Astrocyte (in vitro differentiated cells and primary cell): ENCODE measurements at regions not wholly inside any gene's neighbourhood (a gene's known extent, or its start where the extent isn't known, plus 50 kb on each side); places are given as distances from the start of the nearest gene placed in this dataset.

Experiments used
- DNase-seq: peaks from one replicate; pipeline ENCODE4 v3.0.0-alpha.2; 2010; ENCODE audit warnings: low read depth
- FAIRE-seq: peaks from 2 replicates; lab custom pipeline; 2011; peaks lifted over from hg19 to GRCh38; lab: Jason Lieb, UNC
- H2AFZ ChIP-seq: 2 replicates; pipeline ENCODE4 v1.6.0; 2012; ENCODE audit warnings: low read depth, low read length, inconsistent platforms
- H3K27ac ChIP-seq: 2 replicates; pipeline ENCODE4 v1.5.1; 2011; ENCODE audit warnings: low read depth, low read length, inconsistent platforms
- H3K27me3 ChIP-seq: 2 replicates; pipeline ENCODE4 v1.6.0; 2011; ENCODE audit warnings: low read length, inconsistent platforms; ENCODE audit not compliant: insufficient read depth
- H3K36me3 ChIP-seq: 2 replicates; pipeline ENCODE4 v1.5.1; 2011; ENCODE audit warnings: low read length, inconsistent platforms; ENCODE audit not compliant: insufficient read depth
- H3K4me1 ChIP-seq: 2 replicates; pipeline ENCODE4 v1.5.1; 2011; ENCODE audit warnings: low read length, inconsistent platforms; ENCODE audit not compliant: insufficient read depth
- H3K4me2 ChIP-seq: 2 replicates; pipeline ENCODE4 v1.6.0; 2012; ENCODE audit warnings: low read length, inconsistent platforms
- H3K4me3 ChIP-seq: 2 replicates; pipeline ENCODE4 v1.5.1; 2011; ENCODE audit warnings: low read depth, mild to moderate bottlenecking, low read length, inconsistent platforms; ENCODE audit not compliant: insufficient read depth
- H3K79me2 ChIP-seq: 2 replicates; pipeline ENCODE4 v1.6.0; 2012; ENCODE audit warnings: mild to moderate bottlenecking, low read length, inconsistent platforms; ENCODE audit not compliant: insufficient read depth
- H3K9ac ChIP-seq: 2 replicates; pipeline ENCODE4 v1.6.0; 2012; ENCODE audit warnings: mild to moderate bottlenecking, low read length, inconsistent platforms
- H3K9me3 ChIP-seq: 2 replicates; pipeline ENCODE4 v1.5.1; 2012; ENCODE audit warnings: low read depth, mild to moderate bottlenecking, low read length, inconsistent platforms; ENCODE audit not compliant: insufficient read depth
- H4K20me1 ChIP-seq: 2 replicates; pipeline ENCODE4 v1.6.0; 2012; ENCODE audit warnings: low read length, inconsistent platforms; ENCODE audit not compliant: insufficient read depth
- H3K27ac Mint-ChIP-seq: one replicate; pipeline ENCODE4 v1.8.0; 2021; ENCODE audit warnings: mild to moderate bottlenecking, mixed read lengths; ENCODE audit not compliant: unreplicated experiment
- H3K27me3 Mint-ChIP-seq: one replicate; pipeline ENCODE4 v1.8.0; 2021; ENCODE audit warnings: low read depth, mixed read lengths; ENCODE audit not compliant: unreplicated experiment
- H3K36me3 Mint-ChIP-seq: one replicate; pipeline ENCODE4 v1.8.0; 2021; ENCODE audit warnings: low read depth, mixed read lengths; ENCODE audit not compliant: unreplicated experiment
- H3K4me1 Mint-ChIP-seq: one replicate; pipeline ENCODE4 v1.8.0; 2021; ENCODE audit warnings: low read depth, mixed read lengths; ENCODE audit not compliant: unreplicated experiment
- H3K4me3 Mint-ChIP-seq: one replicate; pipeline ENCODE4 v1.8.0; 2021; ENCODE audit warnings: mild to moderate bottlenecking, moderate library complexity, mixed read lengths; ENCODE audit not compliant: unreplicated experiment
- H3K9me3 Mint-ChIP-seq: one replicate; pipeline ENCODE4 v1.8.0; 2021; ENCODE audit warnings: mild to moderate bottlenecking, mixed read lengths; ENCODE audit not compliant: unreplicated experiment
- EZH2 ChIP-seq: IDR thresholded peaks from 2 replicates; pipeline ENCODE4 v1.6.1; 2012; ENCODE audit warnings: mild to moderate bottlenecking, low read length, inconsistent platforms; ENCODE audit not compliant: insufficient read depth
- TF ChIP-seq, protein P1 (sequence below): IDR thresholded peaks from 2 replicates; pipeline ENCODE4 v1.5.1; 2011; ENCODE audit warnings: low read depth, mild to moderate bottlenecking, inconsistent platforms, low read length, moderate library complexity; ENCODE audit not compliant: insufficient read depth

DNA sequence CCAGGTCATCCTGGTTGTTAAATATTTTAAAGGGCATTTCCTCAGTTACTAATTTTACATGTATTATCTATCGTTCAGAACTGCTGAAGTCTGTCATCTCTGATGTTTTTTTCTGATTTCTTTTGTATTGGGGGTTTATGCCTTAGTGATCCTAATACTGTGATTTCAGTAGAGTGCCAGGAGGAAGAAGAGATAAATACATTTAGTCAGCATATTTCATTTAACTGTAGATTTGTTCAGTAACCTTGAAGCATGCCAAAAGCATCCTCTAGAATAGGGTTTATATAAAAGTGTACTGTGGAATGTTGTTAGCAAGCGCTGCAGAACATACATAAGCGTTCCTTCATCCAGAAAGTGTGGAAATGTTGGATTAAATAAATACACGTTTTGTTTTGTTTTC lies 342.3 kb upstream of the DPPA4 start:
- Histone ChIP-seq H4K20me1 (no peaks in the 10 kb centered on the region), H3K9ac (no peak overlapping the region), H3K4me1 (no peaks in the 10 kb centered on the region), H3K79me2 (no peaks in the 10 kb centered on the region), H3K9me3 (no peaks in the 10 kb centered on the region), H3K36me3 (no peaks in the 10 kb centered on the region), H3K4me2 (no peak overlapping the region), H3K27me3 (no peaks in the 10 kb centered on the region), H3K4me3 (no peak overlapping the region), H2AFZ (no peak overlapping the region), H3K27ac (no peak overlapping the region)
- peaks cover under 1% of the 10 kb centered on the region for H3K9me3 Mint-ChIP-seq
- DNase-seq (no peak), FAIRE-seq (no peak)
- H3K4me1 Mint-ChIP-seq = no peaks in the 10 kb centered on the region
- H3K27me3 Mint-ChIP-seq = no peaks in the 10 kb centered on the region
- H3K36me3 Mint-ChIP-seq = no peaks in the 10 kb centered on the region
- H3K4me3 Mint-ChIP-seq = no peak overlapping the region
- no peak overlapping the region for H3K27ac Mint-ChIP-seq
- no peak for TF ChIP-seq EZH2
- TF ChIP-seq, protein P1, sequence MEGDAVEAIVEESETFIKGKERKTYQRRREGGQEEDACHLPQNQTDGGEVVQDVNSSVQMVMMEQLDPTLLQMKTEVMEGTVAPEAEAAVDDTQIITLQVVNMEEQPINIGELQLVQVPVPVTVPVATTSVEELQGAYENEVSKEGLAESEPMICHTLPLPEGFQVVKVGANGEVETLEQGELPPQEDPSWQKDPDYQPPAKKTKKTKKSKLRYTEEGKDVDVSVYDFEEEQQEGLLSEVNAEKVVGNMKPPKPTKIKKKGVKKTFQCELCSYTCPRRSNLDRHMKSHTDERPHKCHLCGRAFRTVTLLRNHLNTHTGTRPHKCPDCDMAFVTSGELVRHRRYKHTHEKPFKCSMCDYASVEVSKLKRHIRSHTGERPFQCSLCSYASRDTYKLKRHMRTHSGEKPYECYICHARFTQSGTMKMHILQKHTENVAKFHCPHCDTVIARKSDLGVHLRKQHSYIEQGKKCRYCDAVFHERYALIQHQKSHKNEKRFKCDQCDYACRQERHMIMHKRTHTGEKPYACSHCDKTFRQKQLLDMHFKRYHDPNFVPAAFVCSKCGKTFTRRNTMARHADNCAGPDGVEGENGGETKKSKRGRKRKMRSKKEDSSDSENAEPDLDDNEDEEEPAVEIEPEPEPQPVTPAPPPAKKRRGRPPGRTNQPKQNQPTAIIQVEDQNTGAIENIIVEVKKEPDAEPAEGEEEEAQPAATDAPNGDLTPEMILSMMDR = no peak

DNA sequence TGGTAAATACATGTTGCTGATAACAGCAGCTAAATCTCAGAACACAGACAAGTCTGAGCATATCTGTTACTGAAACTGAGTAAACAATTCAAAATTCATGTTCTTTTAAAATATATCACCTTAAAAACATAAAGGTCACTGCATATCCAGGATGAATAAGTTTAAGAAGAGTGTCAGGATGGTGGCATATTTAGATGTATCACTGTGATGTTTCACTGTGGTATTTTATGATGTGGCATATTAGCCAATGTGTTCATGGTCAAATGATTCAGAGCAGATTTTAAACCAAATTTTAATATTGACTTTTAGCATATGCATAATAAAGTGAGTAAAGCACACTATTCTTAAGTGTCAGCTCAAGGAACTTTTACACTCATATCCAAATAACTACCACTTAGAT lies 346.4 kb upstream of the DPPA4 start:
- Histone ChIP-seq H3K4me2 (no peak overlapping the region), H3K9ac (no peak overlapping the region), H3K79me2 (no peaks in the 10 kb centered on the region), H3K36me3 (no peaks in the 10 kb centered on the region), H3K27ac (no peak overlapping the region), H3K27me3 (no peaks in the 10 kb centered on the region), H4K20me1 (no peaks in the 10 kb centered on the region), H2AFZ (no peak overlapping the region), H3K4me1 (peaks cover 13% of the 10 kb centered on the region), H3K9me3 (peaks cover 3% of the 10 kb centered on the region), H3K4me3 (no peak overlapping the region)
- peaks cover 4% of the 10 kb centered on the region for H3K9me3 Mint-ChIP-seq
- H3K4me3 Mint-ChIP-seq = no peak overlapping the region
- TF ChIP-seq, protein P1 = no peak
- TF ChIP-seq EZH2 = no peak
- H3K27ac Mint-ChIP-seq = no peak overlapping the region
- FAIRE-seq = no peak
- DNase-seq = no peak
- H3K27me3 Mint-ChIP-seq = no peaks in the 10 kb centered on the region
- H3K36me3 Mint-ChIP-seq = no peaks in the 10 kb centered on the region
- H3K4me1 Mint-ChIP-seq = peaks cover 11% of the 10 kb centered on the region

DNA sequence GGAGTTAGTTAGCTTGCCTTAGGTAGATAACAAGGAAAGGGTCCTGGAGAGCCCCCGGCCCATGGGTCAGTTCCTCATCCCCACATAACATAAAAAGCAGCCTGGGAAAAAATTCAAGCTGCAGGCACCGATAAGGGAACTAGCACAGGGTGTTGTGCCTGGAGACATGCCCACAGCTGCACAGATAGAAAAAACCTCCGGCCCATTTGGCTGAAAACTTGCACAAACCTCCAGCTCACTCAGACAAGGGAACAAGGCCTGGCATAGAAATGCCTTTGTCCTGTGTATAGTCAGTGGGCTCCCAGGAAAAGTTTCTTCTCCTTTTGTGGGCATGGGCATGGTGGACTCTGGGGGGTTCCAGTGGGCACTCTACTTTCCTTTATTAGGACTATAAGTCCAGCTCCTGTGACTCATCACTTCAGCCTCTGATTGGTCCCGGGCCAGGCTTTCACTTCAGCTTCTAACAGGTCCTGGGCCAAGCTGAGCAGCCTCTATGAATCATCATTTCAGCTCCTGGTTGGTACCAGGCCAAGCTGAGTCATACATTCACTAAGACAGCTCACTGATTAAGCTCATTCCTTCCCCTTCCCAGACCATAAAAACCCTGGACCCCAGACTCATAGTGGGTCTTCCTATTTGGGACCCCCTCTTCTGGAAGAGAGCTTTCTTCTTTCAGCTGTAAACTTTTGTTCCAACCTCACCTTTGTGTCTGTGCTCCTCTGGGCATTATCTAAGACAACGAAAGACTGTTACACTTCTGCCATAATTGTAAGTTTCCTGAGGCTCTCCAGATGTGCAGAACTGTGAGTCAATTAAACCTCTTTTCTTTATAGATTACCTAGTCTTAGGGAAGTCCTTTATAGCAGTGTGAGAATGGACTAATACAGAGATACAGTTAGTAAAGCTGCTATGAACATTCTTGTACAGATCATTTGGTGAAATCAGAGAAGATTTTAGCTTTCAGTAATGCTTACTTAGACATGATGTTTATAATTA lies 348.0 kb upstream of the DPPA4 start:
- H3K4me1 Mint-ChIP-seq = peaks cover 11% of the 10 kb centered on the region
- no peak overlapping the region for H3K27ac Mint-ChIP-seq
- Histone ChIP-seq H2AFZ (peak overlapping the region; percentile 42), H4K20me1 (no peaks in the 10 kb centered on the region), H3K9me3 (peaks cover 3% of the 10 kb centered on the region), H3K27ac (peak overlapping the region; percentile 73), H3K36me3 (no peaks in the 10 kb centered on the region), H3K4me1 (peaks cover 13% of the 10 kb centered on the region), H3K27me3 (no peaks in the 10 kb centered on the region), H3K4me3 (peak overlapping the region; percentile 29), H3K4me2 (peak overlapping the region; percentile 81), H3K9ac (no peak overlapping the region), H3K79me2 (no peaks in the 10 kb centered on the region)
- H3K27me3 Mint-ChIP-seq = no peaks in the 10 kb centered on the region
- peaks cover 2% of the 10 kb centered on the region for H3K36me3 Mint-ChIP-seq
- peak; percentile 97 for FAIRE-seq
- H3K9me3 Mint-ChIP-seq = peaks cover 4% of the 10 kb centered on the region
- H3K4me3 Mint-ChIP-seq = no peak overlapping the region
- peak; percentile 99 for DNase-seq
- TF ChIP-seq, protein P1 = no peak
- no peak for TF ChIP-seq EZH2
